Fibroblast of skin of scalp (primary cell): ENCODE measurements at regions not wholly inside any gene's neighbourhood (a gene's known extent, or its start where the extent isn't known, plus 50 kb on each side); places are given as distances from the start of the nearest gene placed in this dataset.

Experiments used
- DNase-seq: peaks from one replicate; pipeline ENCODE4 v3.0.0-alpha.2; 2013

GRCh38 chr19:29093553-29093908 is 119.4 kb downstream of the UQCRFS1 start:
- DNase-seq, result no peak

- DNase-seq, result no peak
Measured at GRCh38 chr19:29092712-29093552, 120.0 kb downstream of the UQCRFS1 start.

DNA sequence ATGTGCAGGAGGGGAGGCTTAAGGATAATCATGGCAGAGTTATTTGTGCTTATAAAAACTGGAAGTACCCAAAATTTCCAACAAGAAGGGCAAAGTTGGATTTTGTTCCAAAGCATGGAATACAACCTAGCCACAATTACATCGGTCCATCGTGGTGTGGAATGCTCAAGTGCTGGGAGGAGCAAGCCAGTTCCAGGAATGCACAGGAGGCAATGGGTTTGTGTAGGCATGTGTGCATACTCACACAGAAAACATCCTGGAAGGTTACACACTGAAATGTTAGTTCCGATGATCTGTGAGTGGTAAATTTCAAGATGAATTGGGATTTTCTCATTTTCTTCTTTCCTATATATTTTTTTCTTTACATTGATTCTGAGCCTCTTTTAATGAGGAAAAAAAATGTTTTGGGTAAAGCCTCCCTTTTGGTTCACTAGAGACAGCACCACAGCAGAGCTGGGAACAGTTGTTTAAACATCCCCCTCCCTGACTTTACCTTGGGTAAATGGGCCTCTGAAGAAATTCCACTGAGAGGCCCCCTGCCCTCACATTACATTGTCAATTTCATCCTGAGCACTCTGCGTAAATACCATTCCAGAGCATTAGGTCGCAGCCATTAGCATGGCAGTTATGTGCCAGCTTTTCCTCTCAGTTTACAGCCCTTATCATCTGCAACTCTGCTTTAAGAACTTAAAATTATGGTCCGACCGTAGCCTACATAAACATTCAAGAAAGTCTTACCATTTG is 122.0 kb downstream of the UQCRFS1 start:
- DNase-seq, result no peak

GRCh38 chr19:29089315-29089870 is 123.6 kb downstream of the UQCRFS1 start:
- no peak for DNase-seq

DNA sequence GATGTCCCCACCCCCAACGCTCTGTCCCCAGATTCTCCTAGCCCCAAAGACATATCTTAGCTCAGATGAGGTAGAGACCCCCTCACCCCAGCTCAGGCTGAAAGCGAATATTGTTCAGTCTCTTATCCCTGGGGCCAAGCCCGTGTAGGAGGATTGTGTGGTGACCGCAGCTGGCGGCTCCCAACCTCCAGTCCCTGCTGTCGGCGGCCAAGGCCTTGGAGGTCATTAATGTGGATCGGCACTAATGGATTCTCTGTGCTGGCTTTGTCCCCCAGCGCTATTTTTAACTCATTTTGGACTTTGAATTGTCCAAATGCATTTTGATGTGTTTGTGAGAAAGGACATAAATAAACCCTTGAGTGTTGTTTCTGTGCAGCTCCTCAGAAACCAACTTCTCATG is 124.2 kb downstream of the UQCRFS1 start:
- no peak for DNase-seq

DNA sequence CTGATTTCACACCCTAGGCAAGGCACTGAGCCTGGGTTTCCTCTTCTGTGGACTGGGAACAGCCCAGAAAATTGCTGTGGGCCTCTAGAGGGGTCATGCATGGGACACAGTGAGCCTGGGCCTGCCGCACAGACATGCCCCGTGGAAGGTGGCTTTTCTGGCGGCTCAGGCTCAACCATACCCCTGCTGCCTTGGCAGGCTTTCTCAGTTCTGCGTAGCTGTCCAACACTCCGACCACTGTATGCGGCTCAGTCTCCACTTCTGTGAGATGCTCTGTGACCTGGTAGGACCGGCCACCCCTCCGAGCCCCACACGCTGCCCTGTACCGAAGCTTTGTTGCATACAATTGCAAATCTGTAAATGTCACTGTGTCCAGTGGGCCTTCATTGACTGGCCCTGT is 126.3 kb downstream of the UQCRFS1 start:
- DNase-seq, result no peak

DNA sequence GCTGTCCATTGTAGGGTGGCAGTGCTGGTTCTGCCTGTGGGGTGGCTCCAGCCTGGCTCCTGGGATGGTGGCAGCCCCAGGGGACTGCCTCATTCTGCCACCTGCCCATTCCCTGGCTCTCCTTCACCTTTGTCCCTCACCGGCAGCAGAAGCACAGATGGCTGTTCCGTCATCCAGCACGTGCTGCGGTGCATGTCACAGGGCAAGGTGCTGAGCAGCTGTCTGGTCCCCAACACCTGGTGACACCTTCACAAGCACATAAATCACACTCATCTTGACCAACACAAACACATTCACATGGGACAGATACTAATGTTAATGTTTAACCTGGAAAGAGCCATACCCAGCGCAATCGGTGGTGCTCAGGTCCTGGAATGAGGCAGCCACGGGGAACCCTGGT is 126.8 kb downstream of the UQCRFS1 start:
- DNase-seq, result no peak

GRCh38 chr19:29085630-29086029 is 127.3 kb downstream of the UQCRFS1 start:
- no peak for DNase-seq

DNA sequence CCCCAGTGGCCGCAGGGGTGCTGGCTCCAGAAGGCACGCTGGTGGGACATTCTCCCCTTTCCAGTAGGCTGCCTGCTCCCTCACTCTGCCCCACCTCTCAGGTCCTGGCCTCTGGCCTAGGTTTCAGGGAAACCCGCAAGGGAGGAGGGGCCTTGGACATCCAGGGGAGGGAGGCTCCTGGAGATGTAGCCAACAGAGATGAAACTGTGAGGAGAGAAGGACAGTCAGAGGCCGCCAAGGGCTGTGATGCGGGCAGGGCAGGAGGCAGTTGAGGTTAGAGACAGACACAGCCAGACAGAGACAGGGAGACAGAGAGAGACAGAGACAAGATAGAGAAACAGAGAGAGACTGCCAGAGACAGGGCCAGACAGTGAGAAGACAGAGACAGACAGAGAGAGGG is 127.7 kb downstream of the UQCRFS1 start:
- no peak for DNase-seq

- DNase-seq, result no peak
Measured at GRCh38 chr19:29084266-29084665, 128.7 kb downstream of the UQCRFS1 start.

GRCh38 chr19:29083863-29084262 is 129.1 kb downstream of the UQCRFS1 start:
- no peak for DNase-seq

GRCh38 chr19:29079356-29080032 is 133.5 kb downstream of the UQCRFS1 start:
- DNase-seq, result peak; percentile 62

DNA sequence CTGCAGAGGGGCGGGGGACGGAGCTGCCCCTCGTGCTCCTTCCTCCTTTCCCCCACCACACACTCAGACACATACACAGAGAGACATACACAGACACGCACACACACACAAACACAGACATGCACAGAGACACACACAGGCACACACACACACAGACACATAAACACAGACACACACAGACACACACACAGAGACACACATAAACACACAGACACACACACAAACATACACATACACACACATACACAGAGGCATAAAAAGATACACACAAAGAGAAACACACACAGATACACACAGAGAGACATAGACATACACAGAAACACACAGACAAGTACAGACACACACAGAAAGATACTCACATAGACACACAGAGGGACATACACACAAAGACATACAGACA is 136.0 kb downstream of the UQCRFS1 start:
- no peak for DNase-seq

DNA sequence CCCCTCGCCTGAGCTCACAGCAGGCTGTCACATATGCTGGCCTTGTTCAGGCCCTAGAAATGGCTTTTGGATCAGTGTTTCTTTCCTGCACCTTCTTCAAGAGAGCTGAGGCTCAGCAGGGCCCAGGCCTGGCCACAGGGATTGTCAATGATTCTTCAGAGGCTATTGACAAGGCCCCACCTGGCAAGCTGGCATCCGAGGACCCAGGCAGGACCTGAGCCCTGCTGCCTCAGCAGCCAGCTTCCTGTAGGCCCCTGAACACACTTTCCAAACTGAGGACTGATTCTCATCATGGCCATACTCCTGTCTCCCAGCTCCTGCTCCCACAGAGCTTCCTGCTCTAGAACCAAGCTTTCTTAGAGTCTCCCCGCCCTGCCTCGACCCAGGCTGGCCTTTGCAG is 136.8 kb downstream of the UQCRFS1 start:
- DNase-seq, result no peak

GRCh38 chr19:29075149-29075548 is 137.8 kb downstream of the UQCRFS1 start:
- no peak for DNase-seq

DNA sequence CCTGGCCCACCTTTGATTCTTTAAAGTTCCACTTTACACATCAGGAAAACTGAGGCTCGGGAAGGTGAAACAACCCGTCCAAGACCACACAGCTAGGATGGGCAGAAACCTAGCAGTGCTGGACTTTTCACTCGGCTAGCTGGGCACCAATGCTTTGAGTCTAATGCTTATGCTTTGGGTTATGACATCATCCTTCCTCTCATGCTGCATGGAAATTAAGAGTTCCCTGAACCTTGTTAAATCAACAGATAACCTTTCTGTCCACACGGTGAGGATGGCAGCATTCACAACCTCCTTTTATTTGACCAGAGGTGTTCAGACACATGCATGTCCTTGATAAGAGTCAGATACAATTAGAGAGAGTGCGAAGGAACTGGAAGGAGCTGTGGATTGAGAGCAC is 138.4 kb downstream of the UQCRFS1 start:
- DNase-seq, result no peak

GRCh38 chr19:29067831-29068230 is 145.1 kb downstream of the UQCRFS1 start:
- DNase-seq, result no peak

DNA sequence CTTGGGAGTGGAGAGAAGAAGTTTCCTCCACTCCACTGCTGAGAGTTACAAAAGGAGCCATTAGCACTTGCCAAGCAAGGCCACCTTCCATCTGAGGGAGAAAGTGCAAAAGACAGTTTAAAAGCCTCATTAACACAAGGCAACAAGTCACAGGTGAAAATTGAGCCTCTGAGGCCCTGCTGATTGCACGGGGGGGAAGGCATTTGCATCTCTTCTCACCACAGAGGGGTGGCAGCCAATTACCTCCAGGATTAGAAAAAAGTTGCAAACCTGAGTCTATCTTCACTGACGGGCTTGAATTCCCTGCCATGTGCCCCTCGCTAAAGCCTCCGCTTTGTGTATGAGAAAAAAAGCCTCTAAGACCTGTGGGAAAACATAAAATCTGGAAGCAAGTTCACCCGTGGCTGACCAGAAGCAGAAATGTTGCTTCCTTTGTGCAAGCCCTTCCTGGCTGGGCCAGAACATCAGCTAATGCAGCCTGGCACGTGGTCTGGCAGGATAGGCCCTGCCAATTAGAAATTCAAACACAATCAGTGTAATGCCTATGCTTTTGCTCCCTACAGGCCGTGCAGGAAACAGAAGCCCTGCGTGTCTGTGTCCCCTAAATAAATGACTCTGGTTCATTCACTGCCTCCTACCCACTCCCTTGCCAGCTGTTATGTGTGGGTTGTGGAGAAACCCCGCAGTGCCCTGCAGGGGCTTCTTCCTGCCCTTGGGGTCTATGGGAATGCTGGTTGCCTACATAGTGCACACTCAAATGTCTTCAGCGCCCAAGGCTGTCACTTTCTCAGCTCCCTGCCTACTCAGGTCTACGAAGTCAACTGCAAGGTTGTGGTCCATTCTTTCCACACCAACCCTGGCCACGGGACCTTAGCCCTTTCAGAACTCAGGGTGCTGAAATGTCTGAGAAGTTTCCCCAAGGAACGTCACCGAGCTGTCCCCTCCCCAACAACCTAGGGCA is 150.2 kb downstream of the UQCRFS1 start:
- no peak for DNase-seq

GRCh38 chr19:29060813-29061364 is 152.1 kb downstream of the UQCRFS1 start:
- peak; percentile 4 for DNase-seq

DNA sequence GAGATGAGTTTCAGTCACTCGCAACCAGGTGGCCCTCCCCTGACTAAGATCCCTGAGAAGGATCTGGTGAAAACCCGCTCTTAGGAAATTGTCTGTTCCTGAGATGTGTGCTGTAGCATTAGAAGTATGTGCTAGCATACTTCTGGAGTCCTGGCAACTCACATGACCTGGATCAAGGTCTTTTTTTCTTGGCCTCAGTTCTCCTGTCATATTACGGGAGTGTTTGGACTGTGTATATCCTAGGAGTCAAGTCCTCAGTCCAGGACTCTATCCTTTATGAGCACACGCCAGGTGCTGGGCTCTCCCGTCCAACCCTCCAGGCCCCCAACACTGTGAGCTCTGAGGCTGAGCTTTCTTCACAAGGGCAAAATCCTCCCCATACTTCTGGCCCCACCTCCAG is 156.4 kb downstream of the UQCRFS1 start:
- no peak for DNase-seq

DNA sequence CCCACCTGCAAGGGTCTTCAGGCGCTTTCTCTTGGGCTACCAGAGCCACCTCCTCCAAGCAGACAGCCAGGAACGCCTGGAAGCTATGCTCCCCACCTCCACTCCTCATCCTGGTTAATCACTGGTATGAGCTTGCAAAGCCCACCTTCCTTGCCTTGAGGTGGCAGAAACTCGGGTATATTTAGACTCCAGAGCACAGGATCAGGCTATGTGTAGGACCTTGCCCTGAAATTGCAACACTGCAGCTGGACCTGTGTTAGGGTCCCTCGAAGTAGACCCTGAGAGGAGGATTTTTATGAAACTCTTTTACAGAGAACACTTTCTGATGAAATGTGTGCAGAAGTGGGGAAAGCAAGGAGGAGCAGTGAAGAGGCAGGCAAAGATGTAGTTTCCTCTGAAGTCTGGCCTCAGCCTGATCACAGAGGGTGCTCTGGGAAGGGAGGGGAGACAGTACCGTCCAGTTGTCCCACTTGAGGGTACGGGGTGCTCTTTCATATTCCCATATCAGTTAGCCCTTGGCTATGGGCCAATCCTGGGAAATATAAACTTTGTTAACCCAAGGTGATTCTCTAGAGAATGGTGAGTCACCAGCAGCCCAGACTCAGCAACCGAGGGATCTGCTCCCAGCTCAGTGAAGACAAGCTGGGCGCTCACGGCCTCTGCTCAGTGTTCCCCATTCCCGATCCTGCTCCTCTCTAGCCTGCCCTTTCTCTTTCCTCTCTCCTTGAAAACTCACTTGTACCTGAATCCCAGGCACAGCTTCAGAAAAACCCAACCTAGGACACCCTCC is 157.9 kb downstream of the UQCRFS1 start:
- no peak for DNase-seq
